ENCODE measurements at regions not wholly inside any gene's neighbourhood (a gene's known extent, or its start where the extent isn't known, plus 50 kb on each side); places are given as distances from the start of the nearest gene placed in this dataset.

GRCh38 chr6:88449770-88450169 is 283.6 kb upstream of the CNR1 start:
- H3K27ac ChIP-seq: no peak overlapping the region
- no peaks in the 10 kb centered on the region for H3K9me3 ChIP-seq
- TF ChIP-seq CTCF (IDR thresholded peaks at IDR 0.05) (no peak), POLR2A (IDR thresholded peaks at IDR 0.05) (no peak)
- no peaks in the 10 kb centered on the region for H3K27me3 ChIP-seq
- 74 to 90% methylated on average over 3 of the region's 3 CpGs for WGBS, 2 donors
- no peak overlapping the region for H3K4me3 ChIP-seq (replicated peaks in 1 of 3)
- no peaks in the 10 kb centered on the region for H3K36me3 ChIP-seq
- H3K4me1 ChIP-seq: no peaks in the 10 kb centered on the region
- no peak for DNase-seq
- intact Hi-C loops (cut with DNase I): no loop called here

- no peaks in the 10 kb centered on the region for H3K4me1 ChIP-seq
- TF ChIP-seq POLR2A (IDR thresholded peaks at IDR 0.05) (no peak), CTCF (IDR thresholded peaks at IDR 0.05) (no peak)
- H3K9me3 ChIP-seq: no peaks in the 10 kb centered on the region
- no peak for DNase-seq
- H3K4me3 ChIP-seq (replicated peaks in 1 of 3): no peak overlapping the region
- no peaks in the 10 kb centered on the region for H3K27me3 ChIP-seq
- intact Hi-C loops (cut with DNase I): no loop called here
- H3K27ac ChIP-seq: no peak overlapping the region
- WGBS, 2 donors: 65 to 70% methylated on average over 2 of the region's 2 CpGs
- no peaks in the 10 kb centered on the region for H3K36me3 ChIP-seq
Observed at GRCh38 chr6:88445188-88445965, 279.2 kb upstream of the CNR1 start.

- WGBS, 2 donors: 78 to 93% methylated on average over 1 of the region's 1 CpG
- TF ChIP-seq POLR2A (IDR thresholded peaks at IDR 0.05) (no peak), CTCF (IDR thresholded peaks at IDR 0.05) (no peak)
- H3K36me3 ChIP-seq: no peaks in the 10 kb centered on the region
- H3K4me3 ChIP-seq (replicated peaks in 1 of 3): no peak overlapping the region
- no peaks in the 10 kb centered on the region for H3K9me3 ChIP-seq
- no peaks in the 10 kb centered on the region for H3K27me3 ChIP-seq
- no peak for DNase-seq
- intact Hi-C loops (cut with DNase I): no loop called here
- H3K4me1 ChIP-seq: no peaks in the 10 kb centered on the region
- no peak overlapping the region for H3K27ac ChIP-seq
Observed at GRCh38 chr6:88443554-88443953, 277.4 kb upstream of the CNR1 start.

DNA sequence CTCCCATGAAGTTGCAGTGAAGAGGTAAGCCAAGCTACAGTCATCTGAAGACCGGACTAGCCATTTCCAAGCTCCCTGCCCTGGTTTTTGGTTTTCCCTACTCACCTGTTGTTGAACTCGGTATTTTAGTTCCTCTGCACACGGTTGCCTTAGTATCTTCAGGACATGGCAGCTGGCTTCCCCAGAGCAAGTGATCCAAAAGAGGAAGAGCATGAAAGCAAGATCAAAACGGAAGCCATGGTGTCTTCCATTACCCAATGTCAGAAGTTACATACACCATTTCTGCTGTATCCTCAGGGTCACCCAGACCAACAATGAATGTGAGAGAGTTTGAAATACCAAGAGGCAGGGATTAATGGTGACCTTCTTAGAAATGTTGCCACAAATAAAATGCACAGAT is 276.6 kb upstream of the CNR1 start:
- H3K27me3 ChIP-seq: no peaks in the 10 kb centered on the region
- H3K27ac ChIP-seq: no peak overlapping the region
- DNase-seq: no peak
- TF ChIP-seq CTCF (IDR thresholded peaks at IDR 0.05) (no peak), POLR2A (IDR thresholded peaks at IDR 0.05) (no peak)
- no peak overlapping the region for H3K4me3 ChIP-seq (replicated peaks in 1 of 3)
- H3K4me1 ChIP-seq: no peaks in the 10 kb centered on the region
- WGBS, 2 donors: 84 to 87% methylated on average over 4 of the region's 4 CpGs
- no peaks in the 10 kb centered on the region for H3K9me3 ChIP-seq
- intact Hi-C loops (cut with DNase I): no loop called here
- no peaks in the 10 kb centered on the region for H3K36me3 ChIP-seq

- no peaks in the 10 kb centered on the region for H3K27me3 ChIP-seq
- H3K4me1 ChIP-seq: no peaks in the 10 kb centered on the region
- H3K9me3 ChIP-seq: no peaks in the 10 kb centered on the region
- DNase-seq: no peak
- no peaks in the 10 kb centered on the region for H3K36me3 ChIP-seq
- no peak for TF ChIP-seq CTCF (IDR thresholded peaks at IDR 0.05)
- no peak for TF ChIP-seq POLR2A (IDR thresholded peaks at IDR 0.05)
- H3K27ac ChIP-seq: no peak overlapping the region
- 82 to 85% methylated on average over 4 of the region's 4 CpGs for WGBS, 2 donors
- no peak overlapping the region for H3K4me3 ChIP-seq (replicated peaks in 1 of 3)
- intact Hi-C loops (cut with DNase I): no loop called here
Observed at GRCh38 chr6:88441346-88441745, 275.2 kb upstream of the CNR1 start.

Data from thyroid gland (tissue), 4 donors.